Activated CD4-positive, alpha-beta T cell treated with anti-CD3 and anti-CD28 coated beads, Interleukin-2, Interleukin-6, amounts not matched to agents 100 ng/mL and 50 ng/mL, durations not matched to agents 16 hours and 8 hours (primary cell): ENCODE measurements at regions not wholly inside any gene's neighbourhood (a gene's known extent, or its start where the extent isn't known, plus 50 kb on each side); places are given as distances from the start of the nearest gene placed in this dataset.

ENCODE experiments used
- DNase-seq: peaks from one replicate; pipeline ENCODE4 v3.0.0-alpha.2; 2020

DNA sequence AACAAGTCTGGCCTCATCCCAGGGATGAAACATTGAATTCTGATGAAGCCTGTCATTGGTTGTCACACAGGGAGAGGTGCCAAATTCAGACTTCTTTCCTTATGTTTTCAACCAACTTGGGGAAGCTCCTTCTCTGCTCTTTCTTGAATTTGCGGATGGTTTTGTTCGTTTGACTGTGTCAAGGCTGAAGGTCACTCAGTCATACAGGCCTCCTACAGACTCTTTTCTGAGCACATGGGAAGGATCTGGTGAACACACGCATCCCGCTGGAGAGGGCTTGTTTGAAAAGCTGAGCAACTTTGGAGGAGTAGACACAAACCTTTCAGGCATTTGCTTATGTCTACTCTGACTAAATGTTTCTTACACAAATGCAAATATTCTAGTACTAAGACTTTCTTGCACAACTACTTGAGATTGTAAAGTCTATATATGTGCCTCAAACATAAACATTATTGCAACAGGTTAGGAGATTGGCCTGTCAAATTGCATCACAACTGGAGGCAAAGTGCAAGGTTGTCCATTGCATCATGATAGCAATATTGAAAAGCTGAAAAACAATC lies 151.5 kb upstream of the NR3C1 start:
- no peak for DNase-seq

GRCh38 chr5:143554187-143554717 lies 150.8 kb upstream of the NR3C1 start:
- DNase-seq, result no peak

GRCh38 chr5:143552680-143553079 lies 149.2 kb upstream of the NR3C1 start:
- no peak for DNase-seq

GRCh38 chr5:143551820-143552251 lies 148.3 kb upstream of the NR3C1 start:
- DNase-seq, result no peak

DNA sequence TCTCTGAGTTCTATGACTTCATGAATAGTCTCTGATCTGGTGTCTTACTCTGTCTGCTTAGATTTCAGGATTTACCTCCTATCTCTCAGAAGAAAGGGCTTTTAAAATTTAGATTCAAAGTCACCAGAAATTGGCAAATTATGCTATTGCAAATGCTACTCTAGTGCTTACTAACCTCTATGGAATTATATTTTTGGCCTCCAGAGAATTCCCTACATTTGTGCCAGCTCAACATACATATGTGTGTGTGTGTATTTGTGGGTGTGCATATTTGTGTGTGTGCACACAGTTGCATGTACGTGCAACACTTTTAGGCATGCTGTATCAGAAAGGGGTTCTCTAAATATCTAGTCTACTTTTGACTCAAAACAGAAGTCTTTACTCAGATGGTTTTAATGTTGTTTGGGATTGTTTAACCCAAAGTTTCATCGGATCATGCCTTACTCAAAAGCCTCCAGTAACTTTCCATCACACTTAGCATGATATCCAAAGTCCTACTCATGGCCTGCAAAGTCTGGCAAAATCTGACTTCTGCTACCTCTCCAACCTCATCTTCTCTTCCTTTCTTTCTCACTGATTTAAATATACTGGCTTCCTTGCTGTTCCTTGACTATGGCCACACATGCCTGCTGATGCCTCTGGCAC lies 147.6 kb upstream of the NR3C1 start:
- no peak for DNase-seq

DNA sequence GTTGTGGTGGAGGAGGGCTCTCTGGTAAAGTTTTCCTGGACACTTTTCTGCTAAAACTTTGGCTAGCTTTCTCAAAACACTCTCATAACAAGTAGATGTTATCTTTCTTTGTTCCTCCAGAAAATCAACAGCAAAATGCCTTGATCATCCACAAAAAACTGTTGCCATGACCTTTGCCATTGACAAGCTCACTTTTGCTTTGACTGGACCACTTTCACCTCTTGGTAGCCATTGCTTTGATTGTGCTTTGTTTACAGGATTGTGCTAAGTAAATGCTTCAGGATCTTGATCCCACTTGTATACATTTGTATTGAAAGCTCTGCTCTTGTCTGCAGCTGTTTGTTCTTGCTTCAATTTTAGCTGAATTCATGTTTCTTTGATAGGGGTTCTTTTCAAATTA lies 143.9 kb upstream of the NR3C1 start:
- no peak for DNase-seq

DNA sequence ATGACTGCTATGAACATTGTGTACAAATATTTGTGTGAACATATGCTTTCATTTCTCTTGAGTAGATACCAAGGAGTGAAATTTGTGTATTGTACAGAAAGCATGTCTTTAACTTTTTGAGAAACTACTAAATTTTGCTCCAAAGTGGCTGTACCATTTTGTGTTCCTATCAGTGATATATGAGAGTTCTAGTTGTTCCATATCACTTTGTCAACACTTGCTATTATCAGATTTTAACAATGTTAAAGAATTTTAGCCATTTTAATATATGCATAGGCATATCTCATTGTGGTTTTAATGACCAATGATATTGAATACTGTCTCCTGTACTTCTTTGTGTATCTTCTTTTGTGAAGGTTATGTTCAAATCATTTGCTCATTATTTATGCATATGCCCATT lies 142.9 kb upstream of the NR3C1 start:
- DNase-seq, result no peak

DNA sequence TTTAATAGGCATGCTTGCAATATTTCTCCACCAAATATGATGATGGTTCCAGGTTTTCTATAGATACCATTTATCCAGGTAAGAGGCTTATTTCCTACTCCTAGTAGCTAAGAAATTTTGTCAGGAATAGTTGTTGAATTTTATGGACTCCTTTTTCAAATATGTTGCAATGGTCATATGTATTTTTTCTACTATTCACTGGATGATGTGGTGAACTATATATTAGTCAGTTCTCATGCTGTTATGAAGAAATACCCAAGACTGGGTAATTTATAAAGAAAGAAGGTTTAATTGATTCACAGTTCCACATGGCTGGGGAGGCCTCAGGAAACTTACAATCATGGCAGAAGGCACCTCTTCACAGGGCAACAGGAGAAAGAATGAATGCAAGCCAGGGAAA lies 141.1 kb upstream of the NR3C1 start:
- no peak for DNase-seq

GRCh38 chr5:143543358-143544255 lies 140.1 kb upstream of the NR3C1 start:
- DNase-seq, result no peak

DNA sequence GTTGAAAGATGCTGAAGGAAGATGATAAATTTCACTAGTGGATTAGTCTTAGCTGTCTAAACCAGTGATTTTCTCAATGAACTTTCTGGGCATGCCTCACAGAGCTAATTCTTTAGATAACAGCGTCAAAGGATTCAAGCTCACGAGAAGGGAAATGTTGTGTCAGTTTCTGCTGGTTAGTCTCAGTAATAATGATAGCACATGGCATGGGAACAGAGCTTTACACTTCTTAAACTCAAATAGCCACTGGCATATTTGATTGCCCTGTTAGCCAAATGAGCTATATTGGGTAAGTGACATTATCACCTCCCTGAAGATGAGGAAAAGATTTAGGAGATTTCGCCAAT lies 139.3 kb upstream of the NR3C1 start:
- DNase-seq, result no peak

DNA sequence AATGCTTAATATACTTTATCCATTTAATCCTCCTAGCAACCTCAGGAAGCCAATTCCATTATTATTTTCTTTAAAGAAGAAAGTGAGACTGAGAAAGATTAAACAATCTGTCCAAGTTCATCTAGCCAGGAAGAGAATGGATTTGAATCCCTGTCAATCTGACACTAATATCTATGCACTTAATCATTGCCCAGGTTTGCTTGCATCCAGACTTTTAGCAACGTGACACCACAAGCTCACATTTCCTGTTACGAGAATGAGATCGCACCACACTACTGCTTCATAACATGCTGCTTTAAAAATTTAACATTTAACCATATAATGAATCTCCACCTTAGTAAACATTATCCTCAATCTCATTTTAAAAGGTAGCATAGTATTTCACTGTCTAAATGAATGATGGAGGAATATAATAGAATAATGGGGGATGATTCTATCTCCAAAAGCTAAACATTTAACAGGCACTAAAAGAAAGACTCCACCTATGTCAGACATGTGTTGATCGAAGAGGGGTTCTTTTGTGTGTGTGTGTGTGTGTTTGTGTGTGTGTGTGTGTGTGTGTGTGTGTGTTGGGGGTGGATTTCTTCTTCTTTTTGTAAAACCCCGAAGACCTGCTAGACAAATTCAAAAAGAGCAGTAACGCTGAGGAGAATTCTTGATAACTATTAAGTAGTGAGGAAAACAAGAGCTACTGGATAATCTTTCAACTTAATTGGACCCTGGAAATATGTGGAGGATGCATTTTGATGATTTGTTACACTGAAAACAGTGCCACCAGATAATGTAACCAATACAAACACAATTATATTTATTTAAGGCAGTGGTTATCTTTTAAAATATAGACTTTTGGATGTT lies 138.7 kb upstream of the NR3C1 start:
- DNase-seq, result no peak

DNA sequence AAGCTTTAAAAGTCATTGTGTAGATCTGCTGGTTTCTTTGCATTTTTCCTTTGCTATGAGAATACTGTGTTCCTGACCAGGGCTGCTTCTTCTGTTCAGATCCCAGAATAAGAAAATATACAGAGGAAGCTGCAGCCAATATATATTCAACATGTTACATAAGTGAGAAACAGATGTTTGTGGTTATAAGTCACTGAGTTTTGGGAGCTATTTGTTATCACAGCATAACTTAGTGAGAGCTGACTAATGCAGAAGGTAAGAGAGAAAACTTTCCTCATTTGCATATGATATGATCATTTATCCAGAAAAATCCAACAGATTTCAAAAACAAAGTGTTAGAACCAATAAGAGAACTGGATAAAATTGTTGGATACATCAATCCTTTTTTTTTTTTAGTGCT lies 136.3 kb upstream of the NR3C1 start:
- no peak for DNase-seq

DNA sequence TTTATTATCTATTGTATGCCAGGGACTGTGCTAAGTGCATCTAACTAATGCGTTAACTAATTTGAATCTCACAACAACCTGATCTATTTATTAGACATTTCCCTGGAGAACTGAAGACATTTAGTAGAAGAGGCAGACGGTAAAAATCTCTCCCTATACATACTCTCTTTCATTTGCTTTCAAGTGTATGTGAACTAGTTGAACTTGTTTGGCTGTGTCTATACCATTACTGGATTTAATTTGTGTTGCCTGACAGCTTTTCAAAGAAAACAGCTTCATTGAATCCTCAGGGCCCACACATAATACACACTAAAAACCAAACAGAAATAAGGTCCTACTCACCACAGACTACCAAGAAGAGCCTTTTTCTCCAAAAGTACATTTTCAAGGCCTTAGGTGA lies 133.6 kb upstream of the NR3C1 start:
- DNase-seq, result no peak

- DNase-seq, result no peak
Measured at GRCh38 chr5:143536364-143536763, 132.9 kb upstream of the NR3C1 start.

DNA sequence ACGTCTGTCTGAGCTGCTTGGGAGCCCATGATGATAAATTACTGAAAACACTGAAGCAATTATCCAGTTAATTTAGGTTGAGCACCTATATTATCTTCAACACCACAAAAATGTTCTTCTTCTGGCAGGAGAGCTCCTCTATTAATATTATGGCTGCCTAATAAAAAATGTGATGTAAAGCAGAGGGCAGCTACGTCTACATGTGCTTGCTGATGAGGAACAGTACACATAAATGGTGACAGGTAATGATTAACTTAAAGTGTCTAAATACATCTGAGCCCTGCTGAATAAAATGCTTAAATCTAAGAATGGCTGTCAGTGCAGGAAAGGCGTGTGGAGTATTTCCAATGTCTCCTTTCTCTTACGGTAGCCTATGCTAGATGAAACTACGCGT lies 131.3 kb upstream of the NR3C1 start:
- DNase-seq, result no peak

DNA sequence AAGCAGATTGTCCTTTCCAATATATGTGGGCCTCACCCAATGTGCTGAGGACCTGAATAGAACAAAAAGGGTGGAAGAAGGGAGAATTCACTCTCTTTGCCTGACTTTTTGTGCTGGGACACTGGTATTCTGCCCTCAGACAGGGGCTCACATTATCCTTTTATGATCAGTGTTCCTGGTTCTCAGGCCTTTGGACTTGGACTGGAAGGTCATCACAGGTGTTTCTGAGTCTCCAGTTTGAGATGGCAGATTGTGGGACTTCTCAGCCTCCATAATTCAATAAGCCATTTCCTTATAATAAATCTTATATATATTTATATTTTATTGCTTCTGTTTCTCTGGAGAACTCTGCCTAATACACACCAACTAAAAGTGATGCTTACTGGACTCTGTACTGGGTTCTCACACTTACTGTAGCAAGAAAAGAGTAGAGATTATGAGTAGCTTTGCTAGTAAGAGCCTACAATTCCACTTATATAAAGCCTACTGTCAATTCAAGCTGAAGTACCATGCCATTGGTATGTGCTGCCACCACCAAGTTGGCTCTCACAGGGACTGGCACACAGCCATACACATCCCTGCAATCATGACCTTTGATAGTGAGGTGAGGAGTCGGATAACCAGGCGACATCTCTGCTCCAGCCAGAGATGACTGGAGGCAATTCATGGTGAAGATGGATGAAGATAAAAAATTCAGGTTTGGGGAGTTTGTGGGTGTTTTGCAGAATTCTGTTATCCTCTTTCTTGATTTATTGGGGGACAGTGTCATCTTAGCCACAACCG lies 130.7 kb upstream of the NR3C1 start:
- DNase-seq, result no peak

- DNase-seq, result no peak
Measured at GRCh38 chr5:143533475-143533874, 130.0 kb upstream of the NR3C1 start.

DNA sequence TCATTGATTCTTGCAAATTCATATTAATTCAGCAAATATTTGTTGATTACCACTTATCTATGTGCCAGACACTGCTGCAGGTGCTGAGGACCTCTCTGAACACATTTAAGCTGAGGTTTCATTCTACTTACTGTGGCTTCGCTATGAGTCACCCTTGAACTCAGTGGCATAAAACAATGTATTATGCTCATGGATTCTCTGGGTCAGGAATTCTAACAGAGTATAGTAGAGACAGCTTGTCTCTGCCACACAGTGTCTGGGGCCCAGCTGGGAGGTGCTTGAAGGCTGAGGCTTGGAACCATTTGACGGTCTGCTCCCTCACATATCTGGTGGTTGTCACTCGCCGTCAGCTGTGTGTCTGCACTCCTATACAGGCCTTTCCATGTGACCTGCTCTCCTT lies 124.3 kb upstream of the NR3C1 start:
- peak; percentile 14 for DNase-seq

- no peak for DNase-seq
Measured at GRCh38 chr5:143525176-143525575, 121.7 kb upstream of the NR3C1 start.

DNA sequence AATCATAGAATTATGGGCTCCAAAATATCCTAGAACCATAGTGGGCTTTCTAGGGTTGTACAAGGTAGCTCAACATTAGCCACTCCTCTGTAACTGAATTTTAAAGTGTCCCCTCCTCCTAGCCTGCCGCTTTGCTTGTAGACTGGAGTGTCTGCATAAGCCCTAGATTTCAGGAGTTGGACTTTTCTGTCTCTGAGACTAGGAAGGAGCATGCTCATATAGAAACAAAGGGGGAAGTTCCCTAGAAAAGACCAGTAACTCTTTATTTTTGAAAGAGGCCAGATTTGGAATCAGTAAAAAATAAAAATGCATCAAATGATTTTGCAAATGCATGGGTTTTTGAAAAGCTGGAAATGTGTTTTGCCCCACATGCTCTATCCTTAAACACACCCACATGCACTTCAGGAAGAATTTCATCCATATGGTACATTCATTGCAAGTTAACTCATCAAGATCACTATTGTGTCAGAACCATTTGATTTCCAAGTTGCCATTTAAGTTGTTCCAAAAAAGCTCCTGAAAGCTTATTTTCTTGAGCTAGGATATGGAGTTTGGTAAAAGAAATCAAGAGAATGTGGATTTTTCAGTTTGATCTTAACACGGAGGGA lies 121.0 kb upstream of the NR3C1 start:
- no peak for DNase-seq

- DNase-seq, result no peak
Measured at GRCh38 chr5:143521846-143522400, 118.4 kb upstream of the NR3C1 start.
